ENCODE measurements at regions not wholly inside any gene's neighbourhood (a gene's known extent, or its start where the extent isn't known, plus 50 kb on each side); places are given as distances from the start of the nearest gene placed in this dataset.

GRCh38 chr13:44092078-44092970, 212.6 kb downstream of the LACC1 start:
- no peak for TF ChIP-seq CTCF (IDR thresholded peaks at IDR 0.05; ENCODE audit: extremely low read depth, insufficient read depth, missing control alignments)
- DNase-seq (ENCODE audit: low spot score): no peak
- in situ Hi-C loops (cut with MboI; ENCODE audit: low pct_unique_long_range_greater_than_20kb, low sequenced_read_pairs, unreplicated experiment): no loop called here

GRCh38 chr13:44093607-44094564, 214.2 kb downstream of the LACC1 start:
- no peak for DNase-seq (ENCODE audit: low spot score)
- in situ Hi-C loops (cut with MboI; ENCODE audit: low pct_unique_long_range_greater_than_20kb, low sequenced_read_pairs, unreplicated experiment): no loop called here
- no peak for TF ChIP-seq CTCF (IDR thresholded peaks at IDR 0.05; ENCODE audit: extremely low read depth, insufficient read depth, missing control alignments)

GRCh38 chr13:44096901-44097300, 217.2 kb downstream of the LACC1 start:
- in situ Hi-C loops (cut with MboI; ENCODE audit: low pct_unique_long_range_greater_than_20kb, low sequenced_read_pairs, unreplicated experiment): no loop called here
- TF ChIP-seq CTCF (IDR thresholded peaks at IDR 0.05; ENCODE audit: extremely low read depth, insufficient read depth, missing control alignments): no peak
- no peak for DNase-seq (ENCODE audit: low spot score)

GRCh38 chr13:44098559-44098958, 218.9 kb downstream of the LACC1 start:
- in situ Hi-C loops (cut with MboI; ENCODE audit: low pct_unique_long_range_greater_than_20kb, low sequenced_read_pairs, unreplicated experiment): no loop called here
- DNase-seq (ENCODE audit: low spot score): no peak
- no peak for TF ChIP-seq CTCF (IDR thresholded peaks at IDR 0.05; ENCODE audit: extremely low read depth, insufficient read depth, missing control alignments)

- TF ChIP-seq CTCF (IDR thresholded peaks at IDR 0.05; ENCODE audit: extremely low read depth, insufficient read depth, missing control alignments): no peak
- in situ Hi-C loops (cut with MboI; ENCODE audit: low pct_unique_long_range_greater_than_20kb, low sequenced_read_pairs, unreplicated experiment): no loop called here
- DNase-seq (ENCODE audit: low spot score): no peak
Observed at GRCh38 chr13:44101347-44102083, 221.8 kb downstream of the LACC1 start.
